ENCODE measurements at regions not wholly inside any gene's neighbourhood (a gene's known extent, or its start where the extent isn't known, plus 50 kb on each side); places are given as distances from the start of the nearest gene placed in this dataset.

DNA sequence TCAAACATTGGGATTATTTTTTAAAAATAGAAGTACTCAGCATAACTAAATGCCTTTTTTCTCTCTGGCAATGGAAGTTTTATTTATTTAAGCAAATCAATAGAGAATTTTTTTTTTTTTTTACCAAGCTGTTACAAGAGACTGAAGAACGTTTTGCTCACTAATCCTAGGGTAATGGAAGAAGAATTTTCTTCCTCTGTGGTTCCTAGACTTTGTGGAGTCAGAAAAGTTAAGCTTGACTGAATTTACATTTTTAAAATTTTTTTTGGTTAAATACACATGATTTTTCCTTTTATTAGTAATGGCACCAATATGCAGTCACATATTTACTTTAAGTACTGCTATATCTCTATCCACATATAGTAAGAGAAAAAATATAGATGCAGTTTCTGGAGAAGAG is 189.8 kb downstream of the PCSK1 start:
- Mint-ChIP-seq H3K4me3 (ENCODE audit: unreplicated experiment) (no peak overlapping the region), H3K27me3 (ENCODE audit: insufficient read depth, unreplicated experiment) (no peaks in the 10 kb centered on the region), H3K27ac (ENCODE audit: low read depth, unreplicated experiment) (no peak overlapping the region), H3K9me3 (ENCODE audit: unreplicated experiment) (no peaks in the 10 kb centered on the region), H3K4me1 (ENCODE audit: insufficient read depth, unreplicated experiment) (peaks cover 30% of the 10 kb centered on the region), H3K36me3 (ENCODE audit: insufficient read depth, unreplicated experiment) (no peaks in the 10 kb centered on the region)
- TF ChIP-seq, protein P1, sequence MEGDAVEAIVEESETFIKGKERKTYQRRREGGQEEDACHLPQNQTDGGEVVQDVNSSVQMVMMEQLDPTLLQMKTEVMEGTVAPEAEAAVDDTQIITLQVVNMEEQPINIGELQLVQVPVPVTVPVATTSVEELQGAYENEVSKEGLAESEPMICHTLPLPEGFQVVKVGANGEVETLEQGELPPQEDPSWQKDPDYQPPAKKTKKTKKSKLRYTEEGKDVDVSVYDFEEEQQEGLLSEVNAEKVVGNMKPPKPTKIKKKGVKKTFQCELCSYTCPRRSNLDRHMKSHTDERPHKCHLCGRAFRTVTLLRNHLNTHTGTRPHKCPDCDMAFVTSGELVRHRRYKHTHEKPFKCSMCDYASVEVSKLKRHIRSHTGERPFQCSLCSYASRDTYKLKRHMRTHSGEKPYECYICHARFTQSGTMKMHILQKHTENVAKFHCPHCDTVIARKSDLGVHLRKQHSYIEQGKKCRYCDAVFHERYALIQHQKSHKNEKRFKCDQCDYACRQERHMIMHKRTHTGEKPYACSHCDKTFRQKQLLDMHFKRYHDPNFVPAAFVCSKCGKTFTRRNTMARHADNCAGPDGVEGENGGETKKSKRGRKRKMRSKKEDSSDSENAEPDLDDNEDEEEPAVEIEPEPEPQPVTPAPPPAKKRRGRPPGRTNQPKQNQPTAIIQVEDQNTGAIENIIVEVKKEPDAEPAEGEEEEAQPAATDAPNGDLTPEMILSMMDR (IDR thresholded peaks at IDR 0.05; ENCODE audit: unreplicated experiment): no peak
- DNase-seq (ENCODE audit: unreplicated experiment): no peak
- intact Hi-C loops (cut with micrococcal nuclease): no loop called here
- no TSS peak for BruUV-seq (replicated peaks)
- CTCF ChIA-PET: interaction anchor here (0.5 to 0.6 kb wide), 2 partner anchors 39 to 801 kb away, joined by 3 read pairs; no protein-coding TSS in a partner anchor
- POLR2A ChIA-PET: interaction anchor here (0.6 to 2.7 kb wide), 5 partner anchors 11 to 85 kb away, joined by 3 to 9 read pairs (median 5); no protein-coding TSS in a partner anchor

DNA sequence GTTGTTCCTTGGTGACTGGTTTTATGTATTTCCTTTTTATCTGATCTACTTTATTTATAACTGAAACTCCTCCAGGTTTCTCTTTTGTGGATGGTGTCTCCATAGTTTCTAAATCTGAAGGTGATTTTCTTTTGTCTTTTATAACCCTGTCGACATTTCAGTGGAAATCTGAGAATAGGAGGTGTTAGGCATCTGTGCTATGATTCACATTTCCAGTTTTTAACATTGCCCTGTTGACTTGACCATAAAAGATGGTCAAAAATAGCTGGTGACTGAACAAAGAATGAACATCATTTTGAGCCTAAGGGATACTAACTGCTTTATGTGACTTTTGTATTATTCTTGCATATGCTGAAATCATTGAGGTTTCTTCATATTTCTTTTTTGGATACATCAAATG is 190.5 kb downstream of the PCSK1 start:
- H3K4me3 Mint-ChIP-seq (ENCODE audit: unreplicated experiment): no peak overlapping the region
- TF ChIP-seq, protein P1 (IDR thresholded peaks at IDR 0.05; ENCODE audit: unreplicated experiment): no peak

DNA sequence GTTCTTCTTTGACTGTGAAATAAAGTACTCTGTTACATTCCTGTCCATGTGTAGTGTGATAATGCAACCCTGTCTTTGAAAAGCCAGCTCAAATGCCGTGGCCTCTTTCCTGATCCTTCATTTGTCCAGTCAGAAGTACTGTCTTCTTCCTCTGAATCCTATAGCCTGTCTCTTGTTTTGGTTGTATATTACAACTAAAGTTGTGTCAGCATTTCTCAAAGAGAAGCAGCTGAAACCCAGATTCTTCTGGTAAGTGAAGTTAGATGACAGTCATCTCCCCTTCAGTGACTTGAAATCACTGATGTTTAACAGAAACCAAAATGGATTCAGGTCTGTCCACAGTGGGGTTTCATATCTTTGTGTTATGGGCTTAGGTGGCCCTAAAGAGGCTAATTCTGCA is 196.2 kb downstream of the PCSK1 start:
- no peaks in the 10 kb centered on the region for H3K9me3 Mint-ChIP-seq (ENCODE audit: unreplicated experiment)
- ChIA-PET CTCF (interaction anchor here (0.6 kb wide), 2 partner anchors 100 to 330 kb away, joined by 3 read pairs; no protein-coding TSS in a partner anchor), POLR2A (interaction anchor here (1.4 kb wide), 1 partner anchor 9 kb away, joined by 3 read pairs; no protein-coding TSS in a partner anchor)
- intact Hi-C loops (cut with micrococcal nuclease): no loop called here
- no peak overlapping the region for H3K4me3 Mint-ChIP-seq (ENCODE audit: unreplicated experiment)
- TF ChIP-seq, protein P1 (IDR thresholded peaks at IDR 0.05; ENCODE audit: unreplicated experiment): no peak
- no peak overlapping the region for H3K27ac Mint-ChIP-seq (ENCODE audit: low read depth, unreplicated experiment)
- no TSS peak for BruUV-seq (replicated peaks)
- no peaks in the 10 kb centered on the region for H3K4me1 Mint-ChIP-seq (ENCODE audit: insufficient read depth, unreplicated experiment)
- no peaks in the 10 kb centered on the region for H3K27me3 Mint-ChIP-seq (ENCODE audit: insufficient read depth, unreplicated experiment)
- no peaks in the 10 kb centered on the region for H3K36me3 Mint-ChIP-seq (ENCODE audit: insufficient read depth, unreplicated experiment)
- DNase-seq (ENCODE audit: unreplicated experiment): no peak

More for the DNA sequence above, 190.5 kb downstream of the PCSK1 start:
- DNase-seq (ENCODE audit: unreplicated experiment): no peak
- CTCF ChIA-PET: interaction anchor here (0.6 kb wide), 1 partner anchor 39 kb away, joined by 3 read pairs; no protein-coding TSS in a partner anchor
- POLR2A ChIA-PET: interaction anchor here (0.6 to 2.7 kb wide), 7 partner anchors 11 to 86 kb away, joined by 3 to 9 read pairs (median 5); no protein-coding TSS in a partner anchor
- Mint-ChIP-seq H3K9me3 (ENCODE audit: unreplicated experiment) (no peaks in the 10 kb centered on the region), H3K4me1 (ENCODE audit: insufficient read depth, unreplicated experiment) (peaks cover 25% of the 10 kb centered on the region), H3K27me3 (ENCODE audit: insufficient read depth, unreplicated experiment) (no peaks in the 10 kb centered on the region), H3K36me3 (ENCODE audit: insufficient read depth, unreplicated experiment) (no peaks in the 10 kb centered on the region), H3K27ac (ENCODE audit: low read depth, unreplicated experiment) (no peak overlapping the region)
- intact Hi-C loops (cut with micrococcal nuclease): no loop called here
- no TSS peak for BruUV-seq (replicated peaks)

DNA sequence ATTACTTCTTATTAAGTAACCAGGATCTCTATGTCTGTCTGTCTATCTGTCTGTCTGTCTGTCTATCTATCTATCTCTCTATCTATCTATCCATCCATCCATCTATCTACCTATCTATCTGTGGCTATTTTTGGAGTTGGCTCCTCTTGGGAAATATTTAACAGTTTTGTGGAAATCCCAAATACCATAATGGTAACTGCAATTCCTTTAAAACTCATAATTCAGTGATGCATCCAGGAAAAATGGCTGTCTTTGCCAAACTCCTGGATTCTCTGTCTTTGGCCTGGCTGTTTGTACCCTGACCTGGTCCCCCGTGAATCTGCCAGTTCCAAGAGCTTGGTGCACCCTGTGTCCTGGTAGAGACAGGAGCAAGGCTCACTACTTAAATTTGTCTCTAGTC is 197.0 kb downstream of the PCSK1 start:
- Mint-ChIP-seq H3K27ac (ENCODE audit: low read depth, unreplicated experiment) (no peak overlapping the region), H3K9me3 (ENCODE audit: unreplicated experiment) (peaks cover 6% of the 10 kb centered on the region), H3K4me1 (ENCODE audit: insufficient read depth, unreplicated experiment) (peaks cover 4% of the 10 kb centered on the region), H3K36me3 (ENCODE audit: insufficient read depth, unreplicated experiment) (no peaks in the 10 kb centered on the region), H3K27me3 (ENCODE audit: insufficient read depth, unreplicated experiment) (no peaks in the 10 kb centered on the region), H3K4me3 (ENCODE audit: unreplicated experiment) (no peak overlapping the region)
- ChIA-PET POLR2A (interaction anchor here (0.9 to 1.4 kb wide), 2 partner anchors 9 to 23 kb away, joined by 3 read pairs; no protein-coding TSS in a partner anchor), CTCF (no interaction called here)
- TF ChIP-seq, protein P1 (IDR thresholded peaks at IDR 0.05; ENCODE audit: unreplicated experiment): no peak
- intact Hi-C loops (cut with micrococcal nuclease): no loop called here
- DNase-seq (ENCODE audit: unreplicated experiment): no peak
- BruUV-seq (replicated peaks): no TSS peak

Data from MCF 10A (cell line).